NOMO-1 treated with dmso at 0.1 percent for 144 hours (cell line): ENCODE measurements at regions not wholly inside any gene's neighbourhood (a gene's known extent, or its start where the extent isn't known, plus 50 kb on each side); places are given as distances from the start of the nearest gene placed in this dataset.

Experiments
- DNase-seq: peaks from one replicate; lab custom pipeline; 2025; ENCODE audit not compliant: unreplicated experiment; lab: John Stamatoyannopoulos, UW

- DNase-seq, result no peak
These were observed 74.8 kb downstream of the ZNF280B start for GRCh38 chr22:22433770-22434169.
